Right lobe of liver (tissue), 6 donors: ENCODE measurements at regions not wholly inside any gene's neighbourhood (a gene's known extent, or its start where the extent isn't known, plus 50 kb on each side); places are given as distances from the start of the nearest gene placed in this dataset.

Source experiments
- ATAC-seq, 4 donors: fragments of 200-7000 bp; cut with Tn5 transposase; one replicate each; pipeline ENCODE4 v1.9.1; 2020; ENCODE audit warnings: mild to moderate bottlenecking in 4 of 4, moderate library complexity in 4 of 4
- DNase-seq, 3 donors: peaks; one replicate each; pipeline ENCODE4 v3.0.0-alpha.2; 2020
- H3K27ac ChIP-seq, 3 donors: fragments of 200-600 bp; one replicate each; pipeline ENCODE4 v1.8.0; 2022
- H3K27me3 ChIP-seq, 2 donors: fragments of 200-600 bp; one replicate each; pipeline ENCODE4 v1.8.0; 2022
- H3K36me3 ChIP-seq, 4 donors: fragments of 200-600 bp; sonication (generic) in 1 of 4; one replicate each; pipeline versions ENCODE4 v1.5.1 to v1.8.0; 2017 to 2022; ENCODE audit warnings: control low read depth in 1 of 4
- H3K4me1 ChIP-seq, 4 donors: fragments of 200-600 bp; sonication (generic) in 1 of 4; one replicate each; pipeline versions ENCODE4 v1.5.1 to v1.8.0; 2017 to 2022; ENCODE audit warnings: control low read depth in 1 of 4
- H3K4me3 ChIP-seq, 3 donors: fragments of 200-600 bp; one replicate each; pipeline ENCODE4 v1.8.0; 2022
- H3K9me3 ChIP-seq, 4 donors: fragments of 200-600 bp; sonication (generic) in 1 of 4; one replicate each; pipeline versions ENCODE4 v1.5.1 to v1.8.0; 2017 to 2022; ENCODE audit warnings: control low read depth in 1 of 4
- CTCF ChIP-seq, 4 donors: fragments of 200-600 bp in 3 of 4; fragments of 450-650 bp in 1 of 4; IDR thresholded peaks; one replicate each; pipeline versions ENCODE4 v1.5.1 to v1.8.0; 2016 to 2022; ENCODE audit warnings: antibody characterized with exemption in 4 of 4, mild to moderate bottlenecking in 2 of 4
- POLR2A ChIP-seq: fragments of 450-650 bp; IDR thresholded peaks from one replicate; pipeline ENCODE4 v1.6.1; 2017; ENCODE audit warnings: antibody characterized with exemption, mild to moderate bottlenecking
- WGBS: methylation state at CpG from one replicate; pipeline ENCODE4 v1.1.6; 2018; ENCODE audit warnings: low coverage, low lambda C conversion rate; ENCODE audit not compliant: insufficient coverage; ENCODE audit errors: missing lambda C conversion rate; 5-methylcytosine and 5-hydroxymethylcytosine counted together
- intact Hi-C, 2 donors: fragments of 100-400 bp; cut with DNase I; formaldehyde crosslinking; loops; one replicate each; pipeline versions ENCODE4 v1.11.2 to v1.14.1; 2022
- donor health status: DM: no; HTN: yes; CAD: no.
- donor health status: DM: no; HTN: no; CAD: no.
- donor health status: DM: no; HTN: no; CAD: no.
- donor health status: DM: no; HTN: yes; CAD: no.
- donor health status: DM: no; HTN: yes; CAD: no.

- DNase-seq (no peak), ATAC-seq (peak in 1 of 4 donors; percentile 38)
- no peak for TF ChIP-seq POLR2A
- TF ChIP-seq CTCF (IDR thresholded peaks at IDR 0.05), result peak in 3 of 4 donors; percentile 37 to 45 (median 44)
- no peak overlapping the region for H3K4me3 ChIP-seq
- H3K4me1 ChIP-seq, result no peaks in the 10 kb centered on the region
- no peaks in the 10 kb centered on the region for H3K9me3 ChIP-seq
- H3K27me3 ChIP-seq, result no peaks in the 10 kb centered on the region
- 42% methylated on average over 1 of the region's 1 CpG for WGBS
- no peaks in the 10 kb centered on the region for H3K36me3 ChIP-seq
- intact Hi-C loops, result no loop called here
- no peak overlapping the region for H3K27ac ChIP-seq
Measured at GRCh38 chrX:134144231-134144630, 92.8 kb upstream of the CCDC160 start.

DNA sequence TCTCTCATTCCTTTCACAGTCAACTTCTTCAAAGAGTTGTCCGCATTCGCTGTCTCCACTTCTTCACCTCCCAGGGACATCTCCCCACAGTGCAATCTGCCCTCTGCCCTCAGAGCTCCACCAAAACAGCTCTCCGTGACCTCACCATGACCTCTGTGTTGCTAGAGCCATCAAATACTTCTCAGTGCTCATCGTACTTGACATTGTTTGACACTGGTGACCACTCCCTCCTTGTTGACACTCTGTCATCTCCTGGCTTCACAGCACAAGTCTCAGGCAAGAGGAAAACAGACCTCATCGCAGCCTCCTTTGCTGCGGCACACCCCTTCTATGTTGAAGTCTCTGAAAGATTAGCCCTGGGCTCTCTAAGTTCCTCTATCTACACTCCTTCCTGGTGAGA lies 90.5 kb upstream of the CCDC160 start:
- H3K27ac ChIP-seq, result no peak overlapping the region
- intact Hi-C loops, result no loop called here
- WGBS, result 56% methylated on average over 6 of the region's 6 CpGs
- H3K9me3 ChIP-seq, result no peaks in the 10 kb centered on the region
- H3K36me3 ChIP-seq, result no peaks in the 10 kb centered on the region
- H3K27me3 ChIP-seq, result no peaks in the 10 kb centered on the region
- TF ChIP-seq CTCF (IDR thresholded peaks at IDR 0.05), result no peak
- TF ChIP-seq POLR2A, result no peak
- no peaks in the 10 kb centered on the region for H3K4me1 ChIP-seq
- no peak overlapping the region for H3K4me3 ChIP-seq
- DNase-seq (no peak), ATAC-seq (no peak)

DNA sequence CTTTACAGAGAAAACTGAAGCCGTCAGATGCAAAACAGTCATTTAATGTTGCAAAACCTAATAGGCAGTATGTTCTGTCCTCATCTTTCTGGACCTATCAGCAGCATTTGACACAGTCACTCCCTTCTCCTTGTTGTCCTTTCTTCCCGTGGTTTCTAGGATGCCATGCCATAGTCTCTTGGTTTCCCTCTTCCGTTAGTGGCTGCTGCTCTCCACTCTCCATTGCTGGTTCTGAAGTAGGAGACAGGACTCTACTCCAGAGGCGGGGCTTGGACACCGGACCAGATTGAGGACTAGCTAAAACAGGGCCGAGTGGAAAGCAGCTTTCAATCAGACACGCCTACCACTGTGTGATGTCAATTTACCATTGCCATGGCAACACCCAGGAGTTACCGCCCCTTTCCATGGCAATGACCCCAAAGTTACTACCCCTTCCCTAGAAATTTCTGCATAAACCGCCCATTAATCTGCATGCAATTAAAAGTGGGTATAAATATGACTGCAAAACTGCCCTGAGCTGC lies 88.8 kb upstream of the CCDC160 start:
- 51% methylated on average over 9 of the region's 9 CpGs for WGBS
- no peak overlapping the region for H3K4me3 ChIP-seq
- intact Hi-C loops, result no loop called here

GRCh38 chrX:134158821-134159512 lies 78.0 kb upstream of the CCDC160 start:
- Histone ChIP-seq H3K27me3 (no peaks in the 10 kb centered on the region), H3K9me3 (no peaks in the 10 kb centered on the region), H3K4me3 (no peak overlapping the region), H3K4me1 (no peaks in the 10 kb centered on the region), H3K27ac (no peak overlapping the region), H3K36me3 (no peaks in the 10 kb centered on the region)
- DNase-seq (no peak), ATAC-seq (no peak)
- intact Hi-C loops, result no loop called here
- TF ChIP-seq POLR2A (no peak), CTCF (IDR thresholded peaks at IDR 0.05) (no peak)
- 65% methylated on average over 3 of the region's 5 CpGs for WGBS

More for the DNA sequence above, 88.8 kb upstream of the CCDC160 start:
- Histone ChIP-seq H3K4me1 (no peaks in the 10 kb centered on the region), H3K27ac (no peak overlapping the region), H3K9me3 (no peaks in the 10 kb centered on the region), H3K36me3 (no peaks in the 10 kb centered on the region), H3K27me3 (no peaks in the 10 kb centered on the region)
- DNase-seq (no peak), ATAC-seq (no peak)
- no peak for TF ChIP-seq CTCF (IDR thresholded peaks at IDR 0.05)
- TF ChIP-seq POLR2A, result no peak
